ENCODE measurements at regions not wholly inside any gene's neighbourhood (a gene's known extent, or its start where the extent isn't known, plus 50 kb on each side); places are given as distances from the start of the nearest gene placed in this dataset.
A peak's percentile ranks its signal among the peaks of the same experiment; 100 is the strongest.

GRCh38 chr2:145595296-145595695 is 1075.4 kb upstream of the ZEB2 start:
- H3K4me3 ChIP-seq (ENCODE audit: low read depth, low read length): no peak overlapping the region
- TF ChIP-seq CTCF (IDR thresholded peaks at IDR 0.05; ENCODE audit: insufficient read depth, low read length, severe bottlenecking): no peak
- no peak for FAIRE-seq
- no peaks in the 10 kb centered on the region for H3K27me3 ChIP-seq (ENCODE audit: control insufficient read depth, insufficient read depth, low read length)
- DNase-seq (ENCODE audit: low read depth): no peak
- H3K36me3 ChIP-seq (ENCODE audit: control insufficient read depth, insufficient read depth, low read length): no peaks in the 10 kb centered on the region

GRCh38 chr2:145593991-145594614 is 1074.2 kb upstream of the ZEB2 start:
- no peak for TF ChIP-seq CTCF (IDR thresholded peaks at IDR 0.05; ENCODE audit: insufficient read depth, low read length, severe bottlenecking)
- DNase-seq (ENCODE audit: low read depth) (peak; percentile 92), FAIRE-seq (no peak)
- H3K4me3 ChIP-seq (ENCODE audit: low read depth, low read length): no peak overlapping the region
- H3K27me3 ChIP-seq (ENCODE audit: control insufficient read depth, insufficient read depth, low read length): no peaks in the 10 kb centered on the region
- no peaks in the 10 kb centered on the region for H3K36me3 ChIP-seq (ENCODE audit: control insufficient read depth, insufficient read depth, low read length)

- no peak overlapping the region for H3K4me3 ChIP-seq (ENCODE audit: low read depth, low read length)
- TF ChIP-seq CTCF (IDR thresholded peaks at IDR 0.05; ENCODE audit: insufficient read depth, low read length, severe bottlenecking): no peak
- FAIRE-seq (no peak), DNase-seq (ENCODE audit: low read depth) (no peak)
- no peaks in the 10 kb centered on the region for H3K27me3 ChIP-seq (ENCODE audit: control insufficient read depth, insufficient read depth, low read length)
- no peaks in the 10 kb centered on the region for H3K36me3 ChIP-seq (ENCODE audit: control insufficient read depth, insufficient read depth, low read length)
These were observed 1073.4 kb upstream of the ZEB2 start for GRCh38 chr2:145593280-145593679.

- Histone ChIP-seq H3K36me3 (ENCODE audit: control insufficient read depth, insufficient read depth, low read length) (no peaks in the 10 kb centered on the region), H3K27me3 (ENCODE audit: control insufficient read depth, insufficient read depth, low read length) (no peaks in the 10 kb centered on the region), H3K4me3 (ENCODE audit: low read depth, low read length) (no peak overlapping the region)
- DNase-seq (ENCODE audit: low read depth) (peak; percentile 24), FAIRE-seq (no peak)
- TF ChIP-seq CTCF (IDR thresholded peaks at IDR 0.05; ENCODE audit: insufficient read depth, low read length, severe bottlenecking): no peak
These were observed 1072.4 kb upstream of the ZEB2 start for GRCh38 chr2:145592361-145592760.

- FAIRE-seq: no peak
- peak; percentile 63 for DNase-seq (ENCODE audit: low read depth)
- Histone ChIP-seq H3K27me3 (ENCODE audit: control insufficient read depth, insufficient read depth, low read length) (no peaks in the 10 kb centered on the region), H3K4me3 (ENCODE audit: low read depth, low read length) (no peak overlapping the region), H3K36me3 (ENCODE audit: control insufficient read depth, insufficient read depth, low read length) (no peaks in the 10 kb centered on the region)
- no peak for TF ChIP-seq CTCF (IDR thresholded peaks at IDR 0.05; ENCODE audit: insufficient read depth, low read length, severe bottlenecking)
These were observed 1071.3 kb upstream of the ZEB2 start for GRCh38 chr2:145591109-145591809.

All from bronchial epithelial cell (primary cell).